Ovary (tissue), 7 donors: ENCODE measurements at regions not wholly inside any gene's neighbourhood (a gene's known extent, or its start where the extent isn't known, plus 50 kb on each side); places are given as distances from the start of the nearest gene placed in this dataset.

ENCODE experiments used
- DNase-seq, 5 donors: peaks; one replicate each; pipeline ENCODE4 v3.0.0-alpha.2; 2019 to 2020
- H3K27ac ChIP-seq, 2 donors: fragments of 200-600 bp; one replicate each; pipeline versions ENCODE4 v1.5.1 to v1.8.0; 2019 to 2022
- H3K27me3 ChIP-seq: fragments of 200-600 bp; one replicate; pipeline ENCODE4 v1.8.0; 2022
- H3K36me3 ChIP-seq: fragments of 200-600 bp; sonication (generic); one replicate; pipeline ENCODE4 v1.5.1; 2019
- H3K4me1 ChIP-seq: one replicate; pipeline ENCODE4 v1.8.1; 2013; ENCODE audit warnings: mild to moderate bottlenecking, moderate library complexity; ENCODE audit not compliant: insufficient read depth
- H3K4me3 ChIP-seq: fragments of 200-600 bp; sonication (generic); one replicate; pipeline ENCODE4 v1.5.1; 2017
- H3K9me3 ChIP-seq, 2 donors: fragments of 200-600 bp in 1 of 2; sonication (generic) in 1 of 2; one replicate each; pipeline versions ENCODE4 v1.5.1 to v1.8.1; 2013 to 2019; ENCODE audit warnings: mild to moderate bottlenecking in 1 of 2, moderate library complexity in 1 of 2
- CTCF ChIP-seq, 3 donors: fragments of 450-650 bp in 2 of 3; fragments of 200-600 bp in 1 of 3; IDR thresholded peaks; one replicate each; pipeline versions ENCODE4 v1.5.1 to v1.8.0; 2016 to 2022; ENCODE audit warnings: antibody characterized with exemption in 3 of 3, mild to moderate bottlenecking in 1 of 3
- EP300 ChIP-seq: sonication (generic); formaldehyde crosslinking; IDR thresholded peaks from one replicate; pipeline ENCODE4 v1.6.1; 2017; ENCODE audit warnings: antibody characterized with exemption
- POLR2A ChIP-seq: fragments of 450-650 bp; IDR thresholded peaks from one replicate; pipeline ENCODE4 v1.6.1; 2017; ENCODE audit warnings: antibody characterized with exemption, mild to moderate bottlenecking, moderate library complexity
- WGBS, 3 donors: extraction: QIAGEN DNeasy Blood & Tissue Kit in 1 of 3; methylation state at CpG; one replicate each; pipeline versions ENCODE4 v1.1.5 to v1.1.7; 2013 to 2017; 5-methylcytosine and 5-hydroxymethylcytosine counted together
- intact Hi-C, 4 donors: fragments of 100-400 bp; cut with DNase I; formaldehyde crosslinking; loops; one replicate each; pipeline versions ENCODE4 v1.11.0 to v1.15.1; 2022 to 2023
- donor health status: DM: no; HTN: no; CAD: no; lungs with moderate emphysema.
- donor health status: DM: no; HTN: no; CAD: no.
- donor health status: Bipolar disorder and iron deficiency.
- donor health status: DM: no; HTN: no; CAD: no.
- donor health status: DM: yes; HTN: yes; CAD: no.

DNA sequence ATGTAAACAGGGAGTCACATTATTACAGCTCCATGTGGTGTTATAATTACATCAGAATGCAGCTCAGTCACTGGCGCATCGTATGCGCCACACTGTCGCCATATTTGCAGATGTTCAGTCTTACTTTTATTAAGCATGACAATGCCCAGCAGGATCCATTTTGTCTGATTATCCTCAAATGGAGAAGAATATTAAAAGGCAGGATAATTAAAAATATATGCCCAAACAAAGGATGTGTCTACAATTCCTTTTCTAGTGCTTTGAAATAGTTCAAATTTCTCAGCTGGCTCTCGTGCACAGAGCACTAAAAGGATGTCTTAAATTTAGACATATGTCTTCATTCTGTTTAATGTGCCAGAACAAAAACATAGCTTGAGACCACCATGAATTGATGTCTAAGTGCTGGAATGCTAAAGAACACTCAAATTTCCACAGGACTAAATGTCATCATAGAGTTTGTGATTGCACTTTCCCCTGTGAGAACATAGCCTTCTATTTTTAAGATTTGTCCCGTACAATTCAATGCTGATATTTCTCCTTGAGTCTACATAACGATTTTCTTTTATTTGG lies 168.0 kb downstream of the DKK1 start:
- Histone ChIP-seq H3K27me3 (no peaks in the 10 kb centered on the region), H3K9me3 (no peaks in the 10 kb centered on the region), H3K27ac (no peak overlapping the region), H3K4me1 (no peaks in the 10 kb centered on the region), H3K36me3 (no peaks in the 10 kb centered on the region), H3K4me3 (no peak overlapping the region)
- no peak for TF ChIP-seq CTCF (IDR thresholded peaks at IDR 0.05)
- no peak for TF ChIP-seq EP300
- no peak for TF ChIP-seq POLR2A
- intact Hi-C loops: no loop called here
- no peak for DNase-seq
- 79 to 86% (median 83%) methylated on average over 7 of the region's 7 CpGs for WGBS, 3 donors

GRCh38 chr10:52483587-52483986 lies 169.5 kb downstream of the DKK1 start:
- no peak overlapping the region for H3K4me3 ChIP-seq
- H3K4me1 ChIP-seq: no peaks in the 10 kb centered on the region
- 86 to 89% (median 86%) methylated on average over 3 of the region's 3 CpGs for WGBS, 3 donors
- H3K27me3 ChIP-seq: no peaks in the 10 kb centered on the region
- no peak for TF ChIP-seq EP300
- TF ChIP-seq CTCF (IDR thresholded peaks at IDR 0.05): no peak
- TF ChIP-seq POLR2A: no peak
- no peaks in the 10 kb centered on the region for H3K9me3 ChIP-seq
- intact Hi-C loops: no loop called here
- DNase-seq: no peak
- H3K36me3 ChIP-seq: no peaks in the 10 kb centered on the region
- H3K27ac ChIP-seq: no peak overlapping the region

- no peak for DNase-seq
- H3K4me1 ChIP-seq: no peaks in the 10 kb centered on the region
- H3K9me3 ChIP-seq: no peaks in the 10 kb centered on the region
- no peak for TF ChIP-seq POLR2A
- no peak for TF ChIP-seq EP300
- no peak for TF ChIP-seq CTCF (IDR thresholded peaks at IDR 0.05)
- H3K4me3 ChIP-seq: no peak overlapping the region
- H3K27me3 ChIP-seq: no peaks in the 10 kb centered on the region
- H3K36me3 ChIP-seq: no peaks in the 10 kb centered on the region
- intact Hi-C loops: no loop called here
- 75 to 84% (median 81%) methylated on average over 3 of the region's 3 CpGs for WGBS, 3 donors
- no peak overlapping the region for H3K27ac ChIP-seq
Observed at GRCh38 chr10:52484206-52485065, 170.4 kb downstream of the DKK1 start.

DNA sequence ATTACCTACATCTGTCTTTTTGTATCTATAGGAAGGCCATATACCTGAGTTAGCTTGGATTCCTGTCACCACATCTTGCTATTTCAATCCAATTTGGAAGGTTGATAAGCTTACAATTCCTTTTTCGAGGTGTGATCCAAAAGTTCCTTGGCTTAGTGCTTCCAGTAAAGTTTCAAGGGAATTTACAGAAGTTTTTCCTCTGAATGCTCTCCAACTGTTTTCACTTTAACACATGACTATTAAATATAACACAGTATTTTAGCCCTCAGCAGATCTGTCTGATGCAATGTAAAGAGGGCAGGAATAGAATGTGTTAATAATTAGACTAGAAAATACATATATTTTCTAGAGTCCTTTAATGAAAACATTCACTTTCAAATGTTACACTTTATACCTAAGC lies 171.4 kb downstream of the DKK1 start:
- H3K27me3 ChIP-seq: no peaks in the 10 kb centered on the region
- H3K4me1 ChIP-seq: no peaks in the 10 kb centered on the region
- WGBS, 3 donors: 24 to 37% (median 31%) methylated on average over 1 of the region's 1 CpG
- no peak for TF ChIP-seq EP300
- TF ChIP-seq POLR2A: no peak
- no peak for TF ChIP-seq CTCF (IDR thresholded peaks at IDR 0.05)
- no peaks in the 10 kb centered on the region for H3K36me3 ChIP-seq
- no peak overlapping the region for H3K27ac ChIP-seq
- intact Hi-C loops: no loop called here
- no peaks in the 10 kb centered on the region for H3K9me3 ChIP-seq
- H3K4me3 ChIP-seq: no peak overlapping the region
- DNase-seq: no peak
